GM19463 (cell line): ENCODE measurements at regions not wholly inside any gene's neighbourhood (a gene's known extent, or its start where the extent isn't known, plus 50 kb on each side); places are given as distances from the start of the nearest gene placed in this dataset.
"Not testable (repeated sequence)": the region's sequence is repeated elsewhere in the genome, so short reads cannot be mapped to it uniquely, and the experiment has no call there.

Experiments used
- ATAC-seq: cut with Tn5 transposase; IDR thresholded peaks from one replicate; pipeline ENCODE4 v1.9.1; 2021; ENCODE audit warnings: mild to moderate bottlenecking, moderate library complexity; ENCODE audit not compliant: unreplicated experiment

DNA sequence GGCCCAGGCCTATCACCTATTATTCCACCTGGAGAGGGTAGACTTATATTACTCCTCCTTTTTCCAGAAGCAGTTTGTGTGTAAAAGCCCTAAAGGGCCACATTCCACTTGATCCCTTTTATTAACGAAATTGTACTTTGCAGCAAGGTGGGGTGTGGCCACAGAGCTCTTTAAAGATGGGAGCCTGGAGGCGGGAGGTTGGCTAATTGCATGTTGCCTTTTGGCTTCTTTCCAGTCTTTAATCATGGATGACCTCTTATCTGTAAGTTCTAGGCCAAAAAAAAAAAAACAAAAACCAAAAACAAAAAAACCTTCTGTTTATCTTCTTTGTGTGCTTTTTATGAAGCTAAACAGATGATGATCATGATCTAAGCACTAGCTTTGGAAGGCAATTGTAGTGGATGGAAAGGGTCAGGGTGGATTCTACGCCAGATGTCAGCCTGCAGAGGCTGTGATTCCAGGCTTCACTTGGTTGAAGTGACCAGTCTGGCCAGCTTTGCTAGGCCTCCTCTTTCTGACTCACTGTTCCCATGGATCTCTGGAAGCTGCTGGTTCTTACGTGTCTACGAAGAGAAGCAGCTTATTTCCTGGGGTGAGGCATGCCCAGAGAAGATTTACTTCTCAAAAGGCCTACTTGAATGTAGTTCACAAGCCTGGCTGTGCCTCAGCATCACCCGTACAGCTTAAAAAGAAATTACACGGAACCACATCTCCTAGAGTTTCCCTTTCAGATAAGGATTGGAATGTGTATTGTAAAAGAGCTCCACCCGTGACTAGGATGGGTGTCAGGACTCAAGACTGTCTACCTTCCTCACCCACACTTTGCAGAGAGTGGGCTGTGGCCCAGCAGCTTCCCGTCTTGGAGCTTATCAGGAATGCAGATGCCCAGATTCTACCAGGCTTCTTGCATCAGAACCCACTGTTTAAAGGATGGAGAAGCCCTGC, 330.9 kb upstream of the C2CD4B start:
- ATAC-seq: no peak

DNA sequence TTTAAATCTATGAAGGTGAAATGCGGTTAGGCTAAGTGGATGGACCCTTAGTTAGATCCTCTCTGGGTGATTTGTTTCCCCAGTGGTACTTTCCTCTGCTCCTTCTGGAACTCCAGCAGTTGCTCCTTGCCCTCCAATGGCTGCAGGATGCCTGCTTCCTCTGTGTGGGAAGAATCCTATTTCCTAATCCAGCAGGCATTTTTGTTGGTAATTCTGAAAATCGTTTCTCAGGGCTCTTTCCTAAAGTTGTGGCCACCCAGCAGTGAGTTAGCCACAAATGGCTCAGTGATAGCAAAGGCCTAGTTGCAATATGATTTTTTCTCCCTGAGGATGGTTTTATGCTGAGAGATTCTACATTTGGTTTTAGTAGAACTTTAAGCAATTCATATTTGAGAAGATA, 332.3 kb upstream of the C2CD4B start:
- no peak for ATAC-seq

DNA sequence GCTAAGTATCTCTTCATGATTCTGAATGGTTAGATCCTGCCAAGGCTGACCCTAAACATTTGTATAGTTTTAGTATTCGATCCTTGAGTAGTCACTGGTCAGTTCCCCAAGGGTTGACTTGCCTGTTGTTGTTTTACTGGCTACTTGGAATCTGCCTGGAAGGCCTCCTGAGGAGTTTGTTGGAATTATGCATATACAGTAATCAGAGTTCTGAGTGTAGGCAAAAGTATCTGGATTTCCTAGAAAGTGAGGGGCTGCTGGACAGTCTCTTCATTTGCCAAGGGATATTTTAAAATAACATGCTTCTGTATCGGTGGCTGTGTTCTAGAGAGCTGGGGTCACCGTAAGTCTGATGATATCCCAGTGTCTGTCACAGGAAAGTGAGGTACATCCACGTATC, 333.2 kb upstream of the C2CD4B start:
- no peak for ATAC-seq

DNA sequence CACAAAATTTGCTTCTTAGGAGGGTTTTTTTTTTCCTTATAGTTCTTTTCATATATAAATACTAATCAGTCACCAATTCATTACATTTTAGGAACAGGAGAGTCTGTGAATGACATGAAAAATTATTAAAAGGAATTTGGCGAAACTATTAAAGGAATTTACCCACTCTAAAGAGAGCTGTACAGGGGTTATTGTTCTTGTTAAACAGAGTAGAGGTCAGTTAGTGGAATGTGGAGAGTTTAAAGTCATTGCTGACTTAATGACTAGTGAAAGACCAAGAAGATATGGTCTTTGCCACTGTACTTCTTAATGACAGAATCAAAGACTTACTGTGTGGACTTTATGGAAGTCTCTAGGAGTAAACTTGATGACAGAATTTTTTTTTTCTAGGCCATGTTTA, 333.6 kb upstream of the C2CD4B start:
- no peak for ATAC-seq

DNA sequence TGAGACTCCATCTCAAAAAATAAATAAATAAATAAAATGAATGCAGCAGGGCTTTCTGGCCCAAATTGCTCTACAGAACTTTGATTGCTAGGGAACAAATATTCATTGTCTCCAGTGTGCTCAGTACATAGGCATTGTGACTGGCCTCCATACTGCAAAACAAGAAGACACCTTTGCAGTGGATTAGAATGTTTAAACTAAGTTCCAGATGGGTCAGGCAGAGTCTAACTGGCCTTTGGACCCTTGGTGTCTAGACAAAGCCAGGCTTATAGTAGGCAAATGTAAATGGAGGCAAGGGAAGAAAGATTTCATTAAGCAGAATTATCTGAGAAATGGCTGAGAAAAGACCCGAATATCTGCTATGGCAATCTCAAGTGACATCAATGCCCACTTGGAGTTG, 335.2 kb upstream of the C2CD4B start:
- ATAC-seq: no peak

DNA sequence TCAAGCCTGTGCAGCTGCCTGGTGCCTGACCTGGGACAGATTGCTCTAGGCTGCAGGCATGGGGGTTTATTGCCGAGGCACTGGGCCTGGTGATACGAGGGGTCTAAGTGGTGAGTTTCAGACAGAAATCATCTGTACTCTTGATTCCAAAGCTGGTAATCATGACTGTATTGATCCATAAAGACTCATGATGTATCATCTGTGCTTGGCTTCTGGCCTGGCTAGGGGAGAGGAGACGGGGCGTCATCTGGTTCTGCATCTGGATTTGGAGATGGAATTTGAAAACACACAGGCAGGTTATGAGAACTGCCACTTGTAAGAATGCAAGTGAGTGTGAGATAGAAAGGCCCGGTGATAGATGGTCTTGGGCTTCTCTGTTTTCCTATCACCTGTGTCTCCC, 337.4 kb upstream of the C2CD4B start:
- ATAC-seq: no peak

DNA sequence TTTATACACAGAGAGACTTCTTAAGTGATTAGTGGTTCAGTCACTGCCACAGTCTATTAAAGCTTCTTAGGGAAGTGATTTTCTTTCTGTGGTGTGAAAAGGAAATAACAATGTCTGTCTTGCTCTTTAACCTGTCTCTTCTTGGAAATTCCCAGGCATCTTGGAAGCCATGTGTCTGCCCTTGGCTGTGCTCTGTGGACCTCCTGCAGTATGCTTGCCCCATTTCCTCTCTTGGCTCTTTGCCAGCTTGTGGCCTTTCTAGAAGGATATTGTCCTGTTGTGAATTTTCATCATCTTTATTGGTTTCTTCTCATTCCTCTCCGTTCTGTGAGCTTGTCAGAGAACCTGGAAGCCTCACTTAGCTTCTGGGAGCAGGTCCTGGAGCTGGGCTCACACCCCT, 338.4 kb upstream of the C2CD4B start:
- no peak for ATAC-seq

DNA sequence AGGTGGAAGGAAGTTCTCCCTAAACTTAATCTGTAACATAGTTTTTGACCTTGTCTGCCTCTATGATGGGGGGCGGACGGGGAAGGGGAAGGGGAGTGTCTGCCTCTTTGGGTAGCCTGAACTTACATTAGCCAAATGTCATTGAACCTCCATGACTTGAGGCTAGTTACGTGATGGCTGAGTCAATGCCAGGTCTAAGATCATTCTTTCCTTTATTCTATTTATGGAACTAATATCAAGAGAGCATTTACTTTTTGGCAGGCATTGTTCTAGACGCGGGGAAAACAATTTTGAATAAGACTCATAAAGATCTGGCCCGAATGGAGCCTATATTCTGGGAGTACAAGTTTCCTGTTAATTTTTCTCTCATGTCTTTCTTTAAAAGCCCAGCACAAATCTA, 340.7 kb upstream of the C2CD4B start:
- no peak for ATAC-seq

DNA sequence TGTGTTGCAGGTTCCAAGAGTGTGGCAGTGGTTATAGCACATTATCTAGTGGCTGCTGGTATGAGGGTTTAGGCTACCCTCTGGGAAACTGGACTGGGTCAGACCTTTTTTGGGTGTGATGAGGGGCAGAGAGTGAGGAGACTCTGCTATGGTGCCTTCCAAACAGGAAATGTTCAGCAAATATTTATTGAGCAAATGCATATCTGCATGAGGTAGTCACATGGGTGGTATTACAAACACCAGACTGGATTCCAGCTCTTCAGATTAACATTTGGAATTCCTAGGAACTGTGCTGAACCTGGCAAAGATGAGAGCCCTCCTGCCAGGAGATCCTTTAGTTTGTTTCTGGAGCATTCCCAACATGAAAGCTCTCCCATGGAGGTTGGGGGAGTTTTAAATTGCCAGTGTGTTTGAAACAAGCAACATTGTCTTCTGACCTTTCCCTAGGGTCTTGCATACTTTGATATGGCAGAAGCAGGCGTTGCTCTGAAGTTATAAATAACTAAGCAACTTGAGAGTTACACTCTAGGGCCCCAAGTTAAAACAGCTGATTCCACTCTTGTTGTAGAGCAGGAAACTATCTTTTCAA, 341.2 kb upstream of the C2CD4B start:
- no peak for ATAC-seq

DNA sequence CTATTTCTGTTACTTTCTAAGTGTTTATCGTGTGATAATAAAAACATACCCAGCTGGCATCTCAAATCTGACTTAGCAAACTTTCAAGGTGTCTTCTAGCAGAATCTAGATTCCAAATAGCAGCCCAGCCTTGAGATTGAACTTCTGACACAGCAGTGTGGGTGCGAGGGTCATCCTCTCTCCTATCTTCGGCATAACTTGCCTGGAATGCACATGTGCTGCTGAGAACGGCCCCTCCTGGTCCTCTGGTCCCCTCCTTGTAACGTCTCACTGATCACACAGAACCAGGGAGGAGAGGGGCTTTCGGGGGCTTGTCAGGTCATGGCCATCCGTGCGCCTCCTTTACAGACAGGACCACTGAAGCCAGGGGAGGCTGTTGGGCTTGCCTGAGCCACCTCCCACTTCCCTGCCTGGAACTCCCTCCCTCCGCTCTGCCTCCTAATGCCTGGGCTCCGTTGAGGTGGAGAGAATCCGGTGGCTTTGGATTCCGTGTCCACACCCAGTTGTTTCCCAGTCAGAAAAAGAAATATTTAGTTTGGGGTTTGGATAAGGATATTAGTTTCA, 344.4 kb upstream of the C2CD4B start:
- no peak for ATAC-seq

DNA sequence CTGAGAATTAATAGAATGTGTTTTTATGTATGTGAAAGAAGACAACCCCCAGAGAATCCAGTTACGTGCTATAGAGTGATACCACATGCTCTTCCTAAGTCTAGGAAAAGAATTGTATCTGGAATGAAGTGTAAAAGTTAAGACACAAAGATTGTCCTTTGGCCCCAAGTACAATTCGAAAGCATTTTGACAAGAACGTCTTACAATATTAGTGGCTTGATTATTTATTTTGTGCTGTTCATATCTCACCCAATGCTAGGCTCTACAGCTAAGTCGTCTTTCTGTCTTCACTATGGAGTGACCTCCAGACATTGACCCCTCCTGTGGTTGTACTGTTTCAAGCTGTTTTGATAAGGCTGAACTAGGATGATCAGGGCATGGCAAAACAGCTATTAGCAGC, 345.7 kb upstream of the C2CD4B start:
- no peak for ATAC-seq

DNA sequence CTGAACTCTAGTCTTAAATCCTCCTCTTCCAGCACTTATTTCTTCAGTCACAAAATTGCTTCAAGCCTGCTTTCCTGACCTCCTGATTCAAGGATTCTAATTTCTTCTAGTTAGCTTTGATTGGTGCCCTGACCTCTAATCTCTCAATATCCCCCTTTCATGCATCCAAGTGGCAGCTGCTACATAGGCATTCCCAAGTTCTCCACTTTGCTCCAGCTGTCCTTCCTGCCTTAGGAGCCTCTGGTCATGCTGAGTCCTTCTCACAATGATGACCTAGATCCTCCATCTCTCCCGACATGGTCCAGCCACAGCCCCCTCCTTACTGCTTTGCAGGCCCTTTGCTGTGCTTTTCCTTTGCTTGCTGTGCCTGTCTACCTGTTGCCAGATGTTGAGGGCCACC, 347.8 kb upstream of the C2CD4B start:
- no peak for ATAC-seq

DNA sequence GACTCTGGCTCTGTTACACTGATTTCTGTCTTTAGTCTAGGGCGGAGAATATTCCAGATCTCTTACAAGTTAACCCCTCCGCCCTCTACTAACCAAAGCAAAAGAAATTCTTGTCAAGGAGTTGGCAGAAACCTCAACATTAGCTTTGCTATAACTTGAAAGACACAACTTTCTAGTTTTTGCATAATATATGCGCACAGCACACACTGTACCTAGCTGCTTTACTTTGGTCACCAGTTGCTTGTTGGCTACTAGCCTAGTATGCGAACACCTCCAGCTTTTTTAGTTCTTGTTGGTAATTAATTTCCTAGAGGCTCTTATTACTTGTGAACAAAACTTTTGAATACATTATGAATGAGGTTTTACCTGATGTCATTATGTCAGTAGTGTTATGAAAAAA, 348.8 kb upstream of the C2CD4B start:
- ATAC-seq: no peak

DNA sequence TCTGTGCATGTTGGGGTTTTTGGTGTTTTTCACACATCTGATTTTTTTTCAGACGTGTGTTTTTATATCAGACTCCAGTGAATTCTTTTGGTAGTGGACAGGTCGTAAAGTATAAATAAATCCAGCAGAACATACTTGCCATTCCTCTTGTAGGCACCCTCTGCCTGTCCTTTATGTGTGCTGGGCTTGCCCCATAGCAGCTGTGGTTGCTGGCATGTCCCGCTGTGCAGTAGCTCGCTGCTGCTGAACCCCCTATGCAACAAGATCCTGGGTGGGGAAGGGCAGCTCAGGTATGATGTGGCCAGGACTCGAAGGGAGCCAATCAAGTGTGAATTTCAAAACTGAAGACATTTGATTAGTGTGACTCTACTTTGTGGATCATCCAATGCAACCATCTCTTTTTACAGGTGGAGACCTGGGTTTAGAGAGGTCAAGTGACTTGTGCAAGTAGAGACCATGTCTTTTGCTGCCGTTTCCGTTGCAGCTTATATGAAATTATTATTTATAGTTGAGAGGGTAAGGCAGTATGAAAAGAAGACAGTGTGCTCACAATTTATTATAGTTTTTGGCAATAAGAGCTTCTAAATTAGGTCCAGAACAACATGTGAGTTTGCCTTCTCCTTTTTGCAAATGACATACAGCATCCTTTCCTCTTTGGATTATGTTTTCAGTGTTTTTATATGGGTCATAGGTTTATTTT, 350.8 kb upstream of the C2CD4B start:
- ATAC-seq: no peak

DNA sequence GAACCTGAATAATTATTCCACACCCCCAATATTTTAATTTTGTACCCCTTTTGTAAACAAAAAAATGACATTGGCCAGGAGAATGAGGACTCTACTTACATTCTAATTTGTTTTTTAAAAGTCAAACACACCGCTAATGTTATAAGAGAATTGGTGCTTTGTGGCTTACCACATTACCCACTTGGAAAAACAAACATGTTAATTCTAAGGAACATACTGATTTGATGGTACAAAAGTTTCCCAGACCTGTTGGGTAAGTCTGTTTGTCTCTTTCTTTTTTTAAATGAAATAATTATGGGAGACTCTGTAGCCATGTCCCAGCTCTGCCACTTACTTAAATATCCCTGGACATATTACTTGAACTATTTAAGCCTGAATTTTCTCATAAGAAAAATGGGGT, 352.5 kb upstream of the C2CD4B start:
- no peak for ATAC-seq

DNA sequence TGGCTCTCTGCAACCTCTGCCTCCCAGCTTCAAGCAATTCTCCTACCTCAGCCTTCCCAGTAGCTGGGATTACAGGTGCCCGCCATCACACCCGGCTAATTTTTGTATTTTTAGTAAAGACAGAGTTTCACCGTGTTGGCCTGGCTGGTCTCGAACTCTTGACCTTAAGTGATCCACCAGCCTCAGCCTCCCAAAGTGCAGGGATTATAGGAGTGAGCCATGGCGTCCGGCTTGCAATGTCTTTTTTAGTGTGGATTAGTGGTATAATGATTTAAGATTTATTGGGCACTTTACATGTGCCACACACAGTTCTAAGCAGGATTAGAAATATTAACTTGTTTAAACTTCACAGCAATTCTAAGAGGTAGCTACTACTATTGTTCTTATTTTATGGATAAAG, 353.6 kb upstream of the C2CD4B start:
- not testable (repeated sequence) for ATAC-seq

DNA sequence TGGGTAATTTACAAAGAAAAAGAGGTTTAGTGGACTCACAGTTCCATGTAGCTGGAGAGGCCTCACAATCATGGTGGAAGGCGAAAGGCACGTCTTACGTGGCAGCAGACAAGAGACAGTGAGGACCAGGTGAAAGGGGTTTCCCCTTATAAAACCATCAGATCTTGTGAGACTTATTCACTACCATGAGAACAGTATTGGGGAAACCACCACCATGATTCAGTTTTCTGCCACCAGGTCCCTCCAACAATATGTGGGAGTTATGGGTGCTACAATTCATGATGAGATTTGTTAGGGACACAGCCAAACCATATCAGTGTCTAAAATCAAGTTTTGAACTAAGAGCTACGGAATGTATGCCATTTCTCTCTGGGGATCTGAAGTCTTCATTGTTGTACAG, 354.8 kb upstream of the C2CD4B start:
- no peak for ATAC-seq

DNA sequence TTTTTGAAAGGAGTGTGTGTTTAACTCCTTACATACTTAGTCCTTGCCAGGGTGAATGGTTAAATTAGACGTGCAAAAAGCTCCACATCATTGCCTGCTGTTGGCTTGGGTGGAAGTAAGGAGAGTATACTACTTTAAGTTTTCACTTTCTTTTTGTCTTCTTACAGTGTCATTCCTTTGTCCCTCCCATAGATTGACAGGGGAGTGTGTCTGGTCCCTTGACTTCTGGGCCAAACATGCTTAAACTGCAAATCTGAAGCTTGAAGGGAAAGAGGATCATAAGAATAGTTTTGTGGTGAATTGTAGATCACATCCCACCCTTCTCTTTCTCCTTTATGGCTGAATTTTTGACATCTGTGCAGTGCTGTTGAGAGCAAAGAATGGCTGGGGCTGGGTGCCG, 355.8 kb upstream of the C2CD4B start:
- ATAC-seq: no peak

DNA sequence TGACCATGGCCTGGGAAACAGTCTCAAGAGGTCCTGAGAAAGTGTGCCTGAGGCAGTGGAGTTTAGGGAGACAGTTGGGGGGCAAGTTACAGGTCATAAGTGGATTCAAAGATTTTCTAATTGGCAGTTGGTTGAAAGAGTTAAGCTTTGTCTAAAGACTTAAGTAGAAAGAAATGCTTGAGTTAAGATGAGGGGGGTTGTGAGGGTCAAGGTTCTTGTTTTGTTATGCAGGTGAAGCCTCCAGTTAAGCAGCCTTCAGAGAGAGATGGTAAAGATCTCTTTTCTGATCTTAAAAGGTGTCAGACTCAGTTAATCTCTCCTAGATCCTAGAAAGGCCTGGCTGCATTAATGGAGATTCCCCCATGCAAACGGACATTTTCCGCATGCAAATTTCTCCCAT, 356.3 kb upstream of the C2CD4B start:
- ATAC-seq: no peak

DNA sequence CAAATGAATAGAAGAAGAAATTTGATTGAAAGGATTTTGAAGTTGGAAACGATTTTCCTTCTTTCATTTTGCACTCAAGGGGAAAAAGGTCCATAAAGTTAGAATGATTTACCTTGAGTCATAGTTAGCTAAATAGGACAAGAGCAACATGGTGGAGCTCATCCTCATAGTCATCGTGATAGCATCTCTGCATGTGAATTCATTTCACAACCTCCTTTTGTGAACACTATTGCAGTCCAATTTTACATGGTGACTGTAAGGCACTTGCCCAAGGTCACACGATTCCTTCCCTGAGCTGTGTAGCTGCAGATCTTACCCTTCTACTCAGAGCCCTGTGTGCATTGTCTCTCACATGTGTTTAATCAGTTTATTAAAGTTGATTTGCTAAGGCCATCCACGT, 359.8 kb upstream of the C2CD4B start:
- ATAC-seq: no peak

DNA sequence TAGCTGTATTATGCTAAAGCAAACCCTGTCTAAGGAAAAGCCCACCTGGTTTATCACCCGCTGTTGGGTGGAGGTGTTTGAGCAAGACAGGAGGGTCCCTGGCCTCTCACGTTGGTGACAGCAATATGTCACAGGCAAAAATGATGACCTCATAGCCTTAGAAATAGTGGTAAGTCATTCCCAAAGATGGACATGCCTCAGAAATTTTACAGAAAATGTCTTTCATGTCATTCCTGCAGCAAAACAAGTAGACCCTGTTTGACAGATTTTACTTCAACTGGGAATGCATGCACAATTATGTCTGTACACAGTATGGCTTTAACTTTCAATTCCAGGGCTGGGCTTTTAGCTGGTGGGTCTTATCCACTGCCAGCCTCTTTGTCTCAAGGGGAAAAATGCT, 362.3 kb upstream of the C2CD4B start:
- no peak for ATAC-seq

DNA sequence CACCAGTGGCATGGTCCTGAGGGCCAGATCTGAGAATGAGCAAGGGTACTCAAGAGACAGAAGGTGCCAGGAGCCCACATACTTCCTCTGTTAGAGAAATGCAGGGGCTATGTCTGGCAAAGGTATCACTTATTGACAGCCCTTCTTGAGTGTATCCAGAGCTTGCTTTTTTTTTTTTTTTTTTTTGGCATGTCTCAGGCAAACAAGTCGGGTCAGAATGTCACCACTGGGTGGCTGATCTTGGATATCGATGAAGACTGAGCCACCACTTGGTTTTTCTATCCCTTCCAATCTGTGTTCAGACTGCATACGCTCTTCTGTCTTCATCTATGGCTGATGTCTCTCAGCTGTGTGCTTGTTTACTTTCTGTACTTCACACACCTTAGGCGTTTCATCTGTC, 363.4 kb upstream of the C2CD4B start:
- no peak for ATAC-seq
